GM18505 (cell line): ENCODE measurements at regions not wholly inside any gene's neighbourhood (a gene's known extent, or its start where the extent isn't known, plus 50 kb on each side); places are given as distances from the start of the nearest gene placed in this dataset.

Experiments
- ATAC-seq: cut with Tn5 transposase; IDR thresholded peaks from one replicate; pipeline ENCODE4 v1.9.1; 2021; ENCODE audit not compliant: unreplicated experiment
- POLR2A ChIP-seq: IDR thresholded peaks from 4 replicates; pipeline ENCODE4 v1.6.1; 2011; ENCODE audit warnings: borderline replicate concordance; ENCODE audit not compliant: insufficient read depth, insufficient read length; ENCODE audit errors: extremely low read depth

DNA sequence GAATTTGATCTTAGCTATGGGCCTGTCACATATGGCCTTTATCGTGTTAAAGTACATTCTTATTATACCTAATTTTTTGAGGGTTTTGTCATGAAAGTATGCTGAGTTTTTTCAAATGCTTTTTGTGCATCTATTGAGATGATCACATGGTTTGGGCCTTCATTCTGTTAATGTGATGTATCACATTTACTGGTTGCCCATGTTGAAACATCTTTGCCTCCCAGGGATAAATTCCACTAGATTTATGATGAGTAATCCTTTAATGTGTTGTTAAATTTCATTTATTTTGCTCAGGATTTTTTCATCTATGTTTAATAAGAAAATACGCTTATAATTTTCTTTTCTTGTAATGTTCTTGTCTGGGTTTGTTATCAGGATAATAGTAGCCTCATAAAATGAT is 442.0 kb downstream of the MDFIC start:
- TF ChIP-seq POLR2A = no peak
- no peak for ATAC-seq

DNA sequence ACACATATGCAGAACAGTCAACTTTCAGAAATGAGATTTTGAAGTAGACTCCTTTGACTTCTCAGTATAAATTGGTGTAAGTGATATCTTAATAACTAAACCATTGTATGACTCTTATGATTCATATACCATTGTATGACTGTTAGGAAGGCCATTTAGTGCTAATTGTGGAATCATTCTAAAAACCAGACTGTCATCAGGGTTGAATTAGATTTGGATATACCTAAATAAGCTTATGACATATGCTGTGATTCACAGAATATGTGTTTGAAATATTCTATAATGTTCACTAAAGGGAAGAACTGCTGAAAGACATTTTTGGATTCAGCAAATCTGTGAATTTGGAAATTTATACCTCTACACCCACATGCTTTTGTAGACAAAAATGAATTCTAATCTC is 438.1 kb downstream of the MDFIC start:
- no peak for ATAC-seq
- no peak for TF ChIP-seq POLR2A

DNA sequence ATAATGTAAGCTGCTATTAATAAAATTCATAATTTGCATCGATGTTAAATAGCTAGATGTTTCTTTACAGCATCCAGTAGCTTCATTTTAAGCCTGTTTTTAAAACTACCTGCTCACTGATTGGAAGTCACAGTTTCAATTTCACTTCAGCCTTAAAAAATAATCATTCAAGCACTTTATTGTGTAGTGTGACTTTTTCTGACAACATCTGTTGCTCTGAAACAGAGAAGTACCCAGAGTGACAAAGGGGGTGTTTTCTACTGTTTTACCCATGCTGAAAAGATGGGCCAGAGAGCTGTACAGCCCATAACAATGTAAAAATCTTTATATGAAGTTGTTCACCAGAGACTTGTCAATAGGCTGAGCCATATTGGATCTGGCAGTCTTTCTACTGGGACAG is 437.2 kb downstream of the MDFIC start:
- no peak for TF ChIP-seq POLR2A
- no peak for ATAC-seq

DNA sequence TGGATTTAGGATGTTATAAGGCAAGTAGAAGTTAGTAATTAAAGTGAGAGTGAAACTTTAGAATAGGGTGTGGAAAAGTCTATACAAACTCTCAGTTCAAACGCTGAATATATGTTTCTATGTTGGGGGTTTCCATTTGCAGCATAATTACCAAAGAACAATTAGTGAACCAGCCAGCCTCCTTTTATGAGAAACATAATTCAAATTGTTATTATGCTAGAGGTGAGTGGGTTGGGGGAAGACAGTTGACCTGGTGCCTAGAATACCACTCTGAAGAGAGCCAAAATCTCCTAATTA is 435.8 kb downstream of the MDFIC start:
- no peak for TF ChIP-seq POLR2A

GRCh38 chr7:115356999-115357702 is 435.3 kb downstream of the MDFIC start:
- no peak for TF ChIP-seq POLR2A
- no peak for ATAC-seq

More for the DNA sequence above, 435.8 kb downstream of the MDFIC start:
- ATAC-seq = no peak

- TF ChIP-seq POLR2A = no peak
- ATAC-seq = no peak
Measured at GRCh38 chr7:115356139-115356746, 434.3 kb downstream of the MDFIC start.

- no peak for ATAC-seq
- TF ChIP-seq POLR2A = no peak
Measured at GRCh38 chr7:115354925-115355324, 433.0 kb downstream of the MDFIC start.

GRCh38 chr7:115352375-115352774 is 430.5 kb downstream of the MDFIC start:
- no peak for TF ChIP-seq POLR2A
- no peak for ATAC-seq

DNA sequence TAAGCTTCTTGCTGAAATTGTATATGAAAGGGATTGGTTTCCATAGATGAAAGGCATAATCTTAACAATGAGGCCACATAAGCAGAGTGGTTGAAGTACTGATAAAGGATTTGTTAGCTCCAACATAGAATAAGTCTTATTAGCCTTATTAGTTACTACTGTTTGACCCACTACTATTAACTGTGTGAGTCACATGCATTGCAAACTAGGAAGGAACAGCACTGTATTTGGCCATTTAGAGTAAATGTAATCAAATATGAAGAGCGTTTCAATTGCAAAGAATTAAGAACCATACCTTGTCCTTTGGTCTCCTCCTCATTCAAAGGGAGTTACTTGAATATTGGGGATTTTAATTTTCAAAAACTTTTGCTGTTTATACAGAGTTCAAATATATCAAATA is 428.9 kb downstream of the MDFIC start:
- ATAC-seq = no peak
- no peak for TF ChIP-seq POLR2A

GRCh38 chr7:115349635-115350034 is 427.7 kb downstream of the MDFIC start:
- no peak for ATAC-seq
- no peak for TF ChIP-seq POLR2A

DNA sequence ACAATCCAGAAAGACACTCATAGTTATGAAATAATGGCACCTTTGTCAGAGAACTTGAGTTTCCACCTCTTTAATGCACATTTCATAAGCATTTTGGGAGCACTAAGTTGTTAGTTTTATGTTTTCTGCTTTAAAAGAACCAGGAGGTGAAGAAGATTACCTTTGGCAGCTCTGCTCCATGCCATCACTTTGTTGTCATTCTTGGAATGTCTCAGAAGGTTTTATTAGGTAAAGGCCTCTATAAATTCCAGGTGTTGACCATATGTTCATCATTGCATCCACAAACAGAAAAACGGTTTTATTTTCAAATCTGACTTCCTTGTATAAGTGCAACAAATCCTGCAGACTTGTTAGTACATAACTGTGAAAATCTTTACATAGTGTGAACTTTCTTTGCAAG is 424.8 kb downstream of the MDFIC start:
- no peak for TF ChIP-seq POLR2A
- ATAC-seq = no peak

- peak; percentile 52 for ATAC-seq
- no peak for TF ChIP-seq POLR2A
Measured at GRCh38 chr7:115340828-115341227, 418.9 kb downstream of the MDFIC start.

DNA sequence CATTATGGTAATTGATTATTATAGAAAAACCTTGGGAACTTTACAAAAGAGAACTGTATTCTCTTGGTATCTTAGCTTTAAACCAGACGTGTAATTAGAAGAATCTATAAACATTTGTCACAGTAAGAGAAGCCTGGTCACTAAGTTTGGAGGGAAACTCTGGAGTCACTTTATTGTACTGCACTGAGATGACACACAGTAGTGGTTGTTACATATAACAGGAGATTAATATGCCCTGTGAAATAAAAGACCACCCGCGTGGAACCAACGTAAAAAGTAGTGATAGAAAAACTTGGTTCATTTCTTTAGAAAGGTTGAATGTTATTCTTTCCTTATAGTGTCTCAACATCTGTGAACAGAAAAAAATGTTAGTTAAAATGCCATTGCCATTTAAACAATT is 416.1 kb downstream of the MDFIC start:
- TF ChIP-seq POLR2A = no peak
- no peak for ATAC-seq

DNA sequence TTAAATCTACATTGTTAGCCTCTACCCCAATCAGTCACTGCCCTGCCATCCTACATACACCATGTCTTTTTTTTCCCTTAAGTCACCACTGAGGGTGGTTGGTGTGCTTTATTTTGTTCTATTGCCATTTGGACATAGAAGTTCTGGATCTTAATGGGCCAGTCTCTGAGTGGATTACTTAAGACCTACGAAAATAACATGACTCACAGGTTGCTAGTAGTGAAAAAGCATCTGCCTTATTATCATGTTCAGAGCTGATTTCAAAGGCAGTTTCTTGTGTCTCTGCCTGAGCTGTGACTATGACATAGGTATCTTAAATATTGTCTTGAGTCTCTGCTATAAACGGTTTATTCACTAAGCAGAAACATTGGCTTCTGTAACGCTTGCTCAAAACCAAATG is 410.8 kb downstream of the MDFIC start:
- no peak for ATAC-seq
- no peak for TF ChIP-seq POLR2A
